ENCODE measurements at regions not wholly inside any gene's neighbourhood (a gene's known extent, or its start where the extent isn't known, plus 50 kb on each side); places are given as distances from the start of the nearest gene placed in this dataset.
"Not testable (repeated sequence)": the region's sequence is repeated elsewhere in the genome, so short reads cannot be mapped to it uniquely, and the experiment has no call there.

- not testable (repeated sequence) for TF ChIP-seq POLR2A (IDR thresholded peaks at IDR 0.05; ENCODE audit: low read depth, low read length); POLR2AphosphoS5 (IDR thresholded peaks at IDR 0.05; ENCODE audit: low read depth, low read length); TAF1 (IDR thresholded peaks at IDR 0.05; ENCODE audit: borderline replicate concordance, low read depth, low read length)
Observed at GRCh38 chr14:106761886-106762816, 1235.8 kb downstream of the TMEM121 start.
